ENCODE measurements at regions not wholly inside any gene's neighbourhood (a gene's known extent, or its start where the extent isn't known, plus 50 kb on each side); places are given as distances from the start of the nearest gene placed in this dataset.
"Not testable (repeated sequence)": the region's sequence is repeated elsewhere in the genome, so short reads cannot be mapped to it uniquely, and the experiment has no call there.

DNA sequence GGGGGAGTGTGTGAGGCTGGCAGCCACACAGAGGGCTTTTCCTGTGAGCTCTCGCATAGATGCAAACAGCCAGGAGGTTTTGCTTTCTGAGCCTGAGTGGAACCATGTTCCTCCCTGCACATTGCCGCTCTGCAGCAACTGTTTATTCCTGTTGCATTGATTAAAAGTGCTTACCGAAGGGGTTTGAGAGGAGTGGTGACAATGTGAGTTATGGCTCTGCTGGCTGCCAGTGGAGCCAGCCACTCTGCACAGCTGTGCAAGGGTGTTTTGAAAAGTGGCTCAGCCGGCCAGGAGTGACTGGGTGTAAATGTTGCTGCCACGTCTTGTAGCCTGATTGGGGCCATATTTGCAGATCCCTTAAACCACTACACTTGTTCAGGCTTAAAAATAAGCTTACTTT lies 114.9 kb upstream of the EEF2KMT start:
- TF ChIP-seq POLR2A (IDR thresholded peaks at IDR 0.05) = not testable (repeated sequence)
- TF ChIP-seq, protein P1, sequence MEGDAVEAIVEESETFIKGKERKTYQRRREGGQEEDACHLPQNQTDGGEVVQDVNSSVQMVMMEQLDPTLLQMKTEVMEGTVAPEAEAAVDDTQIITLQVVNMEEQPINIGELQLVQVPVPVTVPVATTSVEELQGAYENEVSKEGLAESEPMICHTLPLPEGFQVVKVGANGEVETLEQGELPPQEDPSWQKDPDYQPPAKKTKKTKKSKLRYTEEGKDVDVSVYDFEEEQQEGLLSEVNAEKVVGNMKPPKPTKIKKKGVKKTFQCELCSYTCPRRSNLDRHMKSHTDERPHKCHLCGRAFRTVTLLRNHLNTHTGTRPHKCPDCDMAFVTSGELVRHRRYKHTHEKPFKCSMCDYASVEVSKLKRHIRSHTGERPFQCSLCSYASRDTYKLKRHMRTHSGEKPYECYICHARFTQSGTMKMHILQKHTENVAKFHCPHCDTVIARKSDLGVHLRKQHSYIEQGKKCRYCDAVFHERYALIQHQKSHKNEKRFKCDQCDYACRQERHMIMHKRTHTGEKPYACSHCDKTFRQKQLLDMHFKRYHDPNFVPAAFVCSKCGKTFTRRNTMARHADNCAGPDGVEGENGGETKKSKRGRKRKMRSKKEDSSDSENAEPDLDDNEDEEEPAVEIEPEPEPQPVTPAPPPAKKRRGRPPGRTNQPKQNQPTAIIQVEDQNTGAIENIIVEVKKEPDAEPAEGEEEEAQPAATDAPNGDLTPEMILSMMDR (IDR thresholded peaks at IDR 0.05) = not testable (repeated sequence)
